Peyer's patch (tissue), 4 donors: ENCODE measurements at regions not wholly inside any gene's neighbourhood (a gene's known extent, or its start where the extent isn't known, plus 50 kb on each side); places are given as distances from the start of the nearest gene placed in this dataset.

Experiments used
- DNase-seq, 3 donors: peaks; one replicate each; pipeline ENCODE4 v3.0.0-alpha.2; 2017 to 2019
- H3K27ac ChIP-seq, 4 donors: fragments of 200-600 bp; sonication (generic); one replicate each; pipeline ENCODE4 v1.5.1; 2016 to 2019
- H3K27me3 ChIP-seq, 2 donors: fragments of 200-600 bp; sonication (generic); one replicate each; pipeline ENCODE4 v1.5.1; 2019
- H3K36me3 ChIP-seq, 3 donors: fragments of 200-600 bp; sonication (generic); one replicate each; pipeline ENCODE4 v1.5.1; 2016 to 2019
- H3K4me1 ChIP-seq, 4 donors: fragments of 200-600 bp; sonication (generic); one replicate each; pipeline ENCODE4 v1.5.1; 2016 to 2019
- H3K4me3 ChIP-seq, 4 donors: fragments of 200-600 bp; sonication (generic); 1 replicate in 3 of 4; 2 replicates in 1 of 4; pipeline ENCODE4 v1.5.1; 2016 to 2019; ENCODE audit warnings: mild to moderate bottlenecking in 1 of 4
- H3K9me3 ChIP-seq, 4 donors: fragments of 200-600 bp; sonication (generic); one replicate each; pipeline ENCODE4 v1.5.1; 2016 to 2019; ENCODE audit warnings: mild to moderate bottlenecking in 1 of 4
- CTCF ChIP-seq, 6 experiments: fragments of 450-650 bp in 4 of 6; fragments of 200-600 bp in 2 of 6; sonication (generic) in 1 of 6; IDR thresholded peaks; one replicate each; pipeline ENCODE4 v1.5.1; 2017 to 2019; ENCODE audit warnings: antibody characterized with exemption in 6 of 6, mild to moderate bottlenecking in 3 of 6, moderate library complexity in 1 of 6
- POLR2A ChIP-seq, 2 donors: fragments of 450-650 bp; IDR thresholded peaks; one replicate each; pipeline ENCODE4 v1.5.1; 2017; ENCODE audit warnings: antibody characterized with exemption in 2 of 2, mild to moderate bottlenecking in 2 of 2, moderate library complexity in 2 of 2

DNA sequence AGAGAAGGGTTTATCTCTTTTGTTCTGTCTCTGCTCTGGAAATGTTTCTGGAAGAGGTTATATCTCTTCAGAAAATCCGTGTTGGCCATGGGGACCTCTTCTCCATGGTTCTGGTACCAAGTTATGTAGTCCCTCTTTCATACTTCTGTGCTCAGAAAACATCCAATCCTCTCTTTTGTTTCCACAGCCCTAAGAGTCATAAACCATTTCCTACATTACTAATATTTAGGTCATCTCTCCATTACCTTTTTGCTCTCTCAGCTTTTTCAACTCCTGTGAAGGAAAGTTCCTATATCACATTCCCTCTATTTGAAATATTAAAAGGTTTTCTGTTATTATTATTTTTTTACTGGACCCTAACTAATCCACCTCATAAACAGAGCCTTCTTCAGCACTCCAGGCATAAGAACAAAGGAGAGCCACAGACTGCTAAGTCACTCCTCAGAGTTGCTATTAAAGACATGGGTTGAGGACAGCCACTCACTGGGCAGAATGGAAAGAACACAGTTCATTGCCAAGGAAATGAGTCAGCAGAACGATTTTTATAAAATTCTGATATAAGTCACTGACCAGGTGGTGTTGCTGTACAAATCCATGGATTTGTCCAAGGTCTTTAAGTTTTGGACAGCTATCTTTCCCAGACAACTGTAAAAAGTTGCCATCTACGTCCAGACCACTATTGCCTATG is 122.4 kb upstream of the NPY2R start:
- TF ChIP-seq CTCF (IDR thresholded peaks at IDR 0.05) = no peak
- TF ChIP-seq POLR2A (IDR thresholded peaks at IDR 0.05) = no peak
- Histone ChIP-seq H3K36me3 (no peaks in the 10 kb centered on the region), H3K4me3 (no peak overlapping the region), H3K4me1 (no peaks in the 10 kb centered on the region), H3K27me3 (no peaks in the 10 kb centered on the region), H3K27ac (no peak overlapping the region), H3K9me3 (no peaks in the 10 kb centered on the region)
- no peak for DNase-seq

- no peaks in the 10 kb centered on the region for H3K9me3 ChIP-seq
- DNase-seq = no peak
- TF ChIP-seq CTCF (IDR thresholded peaks at IDR 0.05) (no peak), POLR2A (IDR thresholded peaks at IDR 0.05) (no peak)
Observed at GRCh38 chr4:155094201-155094820, 114.1 kb upstream of the NPY2R start.

DNA sequence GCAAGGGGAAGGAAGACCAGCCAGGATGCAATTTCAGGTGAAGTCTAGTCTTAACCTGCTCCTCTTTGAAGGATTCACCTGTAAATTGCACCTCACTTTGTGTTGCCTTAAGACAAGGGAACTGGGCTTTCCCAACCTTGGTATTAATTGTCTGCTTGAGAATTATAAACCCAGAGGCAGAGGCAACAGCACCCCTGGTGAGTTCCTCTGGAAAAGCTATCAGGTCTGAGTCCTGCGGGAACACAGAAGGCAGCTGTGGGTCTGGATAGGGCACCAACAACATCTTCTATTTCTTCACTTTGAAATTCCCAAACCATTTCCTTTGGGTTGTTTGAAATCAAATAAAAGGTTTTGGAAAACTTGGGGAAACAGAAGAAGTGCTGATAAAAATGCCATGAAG is 109.2 kb upstream of the NPY2R start:
- TF ChIP-seq CTCF (IDR thresholded peaks at IDR 0.05) (no peak), POLR2A (IDR thresholded peaks at IDR 0.05) (no peak)
- Histone ChIP-seq H3K4me1 (no peaks in the 10 kb centered on the region), H3K4me3 (no peak overlapping the region), H3K36me3 (no peaks in the 10 kb centered on the region), H3K27me3 (no peaks in the 10 kb centered on the region), H3K27ac (no peak overlapping the region), H3K9me3 (no peaks in the 10 kb centered on the region)
- no peak for DNase-seq

More at GRCh38 chr4:155094201-155094820, 114.1 kb upstream of the NPY2R start:
- Histone ChIP-seq H3K27me3 (no peaks in the 10 kb centered on the region), H3K4me3 (no peak overlapping the region), H3K4me1 (no peaks in the 10 kb centered on the region), H3K36me3 (no peaks in the 10 kb centered on the region), H3K27ac (no peak overlapping the region)

DNA sequence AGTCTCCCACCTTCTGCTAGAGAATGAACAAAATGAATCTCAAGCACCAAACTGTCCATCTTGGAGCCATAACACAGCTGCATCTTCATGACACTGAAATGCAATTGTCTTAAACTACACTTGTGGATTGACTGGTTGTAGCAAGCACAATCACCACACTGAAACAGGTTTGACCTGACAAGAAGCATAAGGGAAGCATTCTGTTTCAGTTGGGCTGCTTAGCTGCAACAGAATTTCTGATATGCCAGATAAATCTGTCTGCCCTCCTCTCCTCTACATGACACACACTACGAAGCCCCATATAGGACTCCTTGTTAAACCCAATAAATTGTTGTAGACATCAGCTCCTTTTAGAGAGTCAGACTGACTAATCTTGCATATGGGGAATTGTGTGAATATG is 101.8 kb upstream of the NPY2R start:
- Histone ChIP-seq H3K4me1 (no peaks in the 10 kb centered on the region), H3K27ac (no peak overlapping the region), H3K27me3 (no peaks in the 10 kb centered on the region), H3K36me3 (no peaks in the 10 kb centered on the region), H3K4me3 (no peak overlapping the region), H3K9me3 (no peaks in the 10 kb centered on the region)
- TF ChIP-seq POLR2A (IDR thresholded peaks at IDR 0.05) = no peak
- TF ChIP-seq CTCF (IDR thresholded peaks at IDR 0.05) = no peak
- no peak for DNase-seq

DNA sequence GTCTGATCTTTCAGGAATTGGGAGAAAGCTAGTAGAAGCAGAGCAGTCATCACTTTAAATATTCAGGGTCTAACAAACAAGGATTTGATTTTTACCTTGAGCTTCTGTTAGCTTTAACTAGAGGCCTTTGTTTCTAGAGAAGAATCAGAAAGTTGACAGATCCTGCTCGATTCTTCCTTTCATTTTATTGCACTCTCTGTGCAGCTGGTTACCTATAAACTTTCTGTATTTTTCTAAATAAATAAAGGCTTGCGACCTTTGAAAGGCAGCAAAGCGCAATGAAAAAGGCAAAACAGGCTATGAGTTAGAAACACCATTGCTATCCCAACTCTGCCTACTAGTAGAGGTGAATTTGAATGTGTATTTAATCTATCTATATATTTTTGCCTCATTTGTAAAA is 101.4 kb upstream of the NPY2R start:
- H3K27ac ChIP-seq = no peak overlapping the region
- no peaks in the 10 kb centered on the region for H3K9me3 ChIP-seq
- H3K27me3 ChIP-seq = no peaks in the 10 kb centered on the region
- no peaks in the 10 kb centered on the region for H3K36me3 ChIP-seq
- no peak for TF ChIP-seq POLR2A (IDR thresholded peaks at IDR 0.05)
- TF ChIP-seq CTCF (IDR thresholded peaks at IDR 0.05) = no peak
- DNase-seq = no peak
- no peaks in the 10 kb centered on the region for H3K4me1 ChIP-seq
- no peak overlapping the region for H3K4me3 ChIP-seq
